Uterus (tissue), 3 donors: ENCODE measurements at regions not wholly inside any gene's neighbourhood (a gene's known extent, or its start where the extent isn't known, plus 50 kb on each side); places are given as distances from the start of the nearest gene placed in this dataset.

ENCODE experiments used
- DNase-seq, 2 donors: peaks; one replicate each; pipeline ENCODE4 v3.0.0-alpha.2; 2019 to 2020
- H3K27ac ChIP-seq, 2 donors: fragments of 200-600 bp; sonication (generic); 1 replicate in 1 of 2; 2 replicates in 1 of 2; pipeline ENCODE4 v1.5.1; 2016 to 2018
- H3K27me3 ChIP-seq, 2 donors: fragments of 200-600 bp; sonication (generic); one replicate each; pipeline ENCODE4 v1.5.1; 2018 to 2019; ENCODE audit warnings: control low read depth in 1 of 2
- H3K36me3 ChIP-seq, 2 donors: fragments of 200-600 bp; sonication (generic); one replicate each; pipeline ENCODE4 v1.5.1; 2019; ENCODE audit warnings: control low read depth in 1 of 2
- H3K4me1 ChIP-seq, 2 donors: fragments of 200-600 bp; sonication (generic); one replicate each; pipeline ENCODE4 v1.5.1; 2018 to 2019; ENCODE audit warnings: control low read depth in 1 of 2
- H3K4me3 ChIP-seq, 2 donors: fragments of 200-600 bp; sonication (generic); 1 replicate in 1 of 2; 2 replicates in 1 of 2; pipeline ENCODE4 v1.5.1; 2018 to 2019; ENCODE audit warnings: mild to moderate bottlenecking in 1 of 2
- H3K9me3 ChIP-seq, 2 donors: fragments of 200-600 bp; sonication (generic); one replicate each; pipeline ENCODE4 v1.5.1; 2019; ENCODE audit warnings: control low read depth in 1 of 2
- CTCF ChIP-seq, 4 experiments: fragments of 200-600 bp in 2 of 4; fragments of 450-650 bp in 2 of 4; sonication (generic) in 2 of 4; IDR thresholded peaks; one replicate each; pipeline ENCODE4 v1.5.1; 2016 to 2019; ENCODE audit warnings: antibody characterized with exemption in 4 of 4, mild to moderate bottlenecking in 2 of 4, moderate library complexity in 1 of 4
- POLR2A ChIP-seq, 2 donors: fragments of 450-650 bp; IDR thresholded peaks; one replicate each; pipeline ENCODE4 v1.6.1; 2016; ENCODE audit warnings: antibody characterized with exemption in 2 of 2, mild to moderate bottlenecking in 1 of 2, moderate library complexity in 1 of 2
- intact Hi-C: fragments of 100-400 bp; cut with DNase I; formaldehyde crosslinking; loops from one replicate; pipeline ENCODE4 v1.15.1; 2023; ENCODE audit warnings: low total_unique reads
- donor health status: DM: yes; HTN: yes; CAD: no.

- intact Hi-C loops, result no loop called here
- no peak for DNase-seq
- no peaks in the 10 kb centered on the region for H3K27me3 ChIP-seq
- no peaks in the 10 kb centered on the region for H3K9me3 ChIP-seq
- no peak overlapping the region for H3K27ac ChIP-seq
- TF ChIP-seq POLR2A (IDR thresholded peaks at IDR 0.05) (no peak), CTCF (IDR thresholded peaks at IDR 0.05) (no peak)
- no peaks in the 10 kb centered on the region for H3K36me3 ChIP-seq
- no peak overlapping the region for H3K4me3 ChIP-seq
- H3K4me1 ChIP-seq, result no peaks in the 10 kb centered on the region
These were observed 710.7 kb upstream of the PTPRD start for GRCh38 chr9:11323457-11323856.

- H3K9me3 ChIP-seq, result no peaks in the 10 kb centered on the region
These were observed 713.4 kb upstream of the PTPRD start for GRCh38 chr9:11326231-11326630.

GRCh38 chr9:11328326-11328725 is 715.5 kb upstream of the PTPRD start:
- H3K9me3 ChIP-seq, result no peaks in the 10 kb centered on the region
- no peaks in the 10 kb centered on the region for H3K36me3 ChIP-seq
- DNase-seq, result no peak
- H3K27ac ChIP-seq, result no peak overlapping the region
- H3K27me3 ChIP-seq, result no peaks in the 10 kb centered on the region
- no peak for TF ChIP-seq POLR2A (IDR thresholded peaks at IDR 0.05)
- TF ChIP-seq CTCF (IDR thresholded peaks at IDR 0.05), result no peak
- no peak overlapping the region for H3K4me3 ChIP-seq
- intact Hi-C loops, result no loop called here
- no peaks in the 10 kb centered on the region for H3K4me1 ChIP-seq

More at GRCh38 chr9:11326231-11326630, 713.4 kb upstream of the PTPRD start:
- Histone ChIP-seq H3K4me1 (no peaks in the 10 kb centered on the region), H3K4me3 (no peak overlapping the region), H3K27me3 (no peaks in the 10 kb centered on the region), H3K27ac (no peak overlapping the region), H3K36me3 (no peaks in the 10 kb centered on the region)
- intact Hi-C loops, result no loop called here
- no peak for DNase-seq
- no peak for TF ChIP-seq POLR2A (IDR thresholded peaks at IDR 0.05)
- no peak for TF ChIP-seq CTCF (IDR thresholded peaks at IDR 0.05)

GRCh38 chr9:11335011-11335410 is 722.2 kb upstream of the PTPRD start:
- Histone ChIP-seq H3K4me3 (no peak overlapping the region), H3K27ac (no peak overlapping the region), H3K4me1 (no peaks in the 10 kb centered on the region), H3K9me3 (no peaks in the 10 kb centered on the region), H3K27me3 (no peaks in the 10 kb centered on the region), H3K36me3 (no peaks in the 10 kb centered on the region)
- TF ChIP-seq POLR2A (IDR thresholded peaks at IDR 0.05), result no peak
- TF ChIP-seq CTCF (IDR thresholded peaks at IDR 0.05), result no peak
- DNase-seq, result no peak
- intact Hi-C loops, result no loop called here

GRCh38 chr9:11338130-11338529 is 725.3 kb upstream of the PTPRD start:
- Histone ChIP-seq H3K4me3 (no peak overlapping the region), H3K36me3 (no peaks in the 10 kb centered on the region), H3K4me1 (no peaks in the 10 kb centered on the region), H3K27ac (no peak overlapping the region), H3K9me3 (no peaks in the 10 kb centered on the region), H3K27me3 (no peaks in the 10 kb centered on the region)
- intact Hi-C loops, result no loop called here
- no peak for TF ChIP-seq CTCF (IDR thresholded peaks at IDR 0.05)
- TF ChIP-seq POLR2A (IDR thresholded peaks at IDR 0.05), result no peak
- DNase-seq, result no peak
